Keratinocyte (primary cell): ENCODE measurements at regions not wholly inside any gene's neighbourhood (a gene's known extent, or its start where the extent isn't known, plus 50 kb on each side); places are given as distances from the start of the nearest gene placed in this dataset.

Experiments
- DNase-seq: peaks from one replicate; pipeline ENCODE4 v3.0.0-alpha.2; 2011; ENCODE audit warnings: low read depth, missing footprints, low spot score
- FAIRE-seq: peaks from 2 replicates; lab custom pipeline; 2011; peaks lifted over from hg19 to GRCh38; lab: Jason Lieb, UNC
- H2AFZ ChIP-seq: 2 replicates; pipeline ENCODE4 v1.6.0; 2012; ENCODE audit warnings: low read length, control low read depth, inconsistent platforms; ENCODE audit not compliant: control insufficient read depth
- H3K27ac ChIP-seq: 2 replicates; pipeline ENCODE4 v1.5.1; 2011; ENCODE audit warnings: low read length; ENCODE audit not compliant: control insufficient read depth, insufficient read depth
- H3K27me3 ChIP-seq: 3 replicates; pipeline ENCODE4 v1.6.0; 2011; ENCODE audit warnings: low read length; ENCODE audit not compliant: control insufficient read depth, insufficient read depth; ENCODE audit errors: extremely low read depth
- H3K36me3 ChIP-seq, 2 experiments: 2 replicates in 1 of 2; 3 replicates in 1 of 2; pipeline ENCODE4 v1.5.1; 2011; ENCODE audit warnings: low read length in 2 of 2, mild to moderate bottlenecking in 1 of 2; ENCODE audit not compliant: control insufficient read depth in 2 of 2, insufficient read depth in 2 of 2; ENCODE audit errors: extremely low read depth in 1 of 2
- H3K4me1 ChIP-seq: 3 replicates; pipeline ENCODE4 v1.5.1; 2011; ENCODE audit warnings: low read length; ENCODE audit not compliant: control insufficient read depth, insufficient read depth; ENCODE audit errors: extremely low read depth
- H3K4me2 ChIP-seq: 3 replicates; pipeline ENCODE4 v1.6.0; 2011; ENCODE audit warnings: low read depth, low read length; ENCODE audit not compliant: control insufficient read depth, insufficient read depth; ENCODE audit errors: extremely low read depth
- H3K4me3 ChIP-seq, 3 experiments: fragments of 200-600 bp in 1 of 3; sonication (generic) in 1 of 3; 2 replicates in 2 of 3; 3 replicates in 1 of 3; pipeline ENCODE4 v1.5.1; 2011 to 2016; ENCODE audit warnings: low read length in 3 of 3, mild to moderate bottlenecking in 3 of 3, control low read depth in 2 of 3, inconsistent platforms in 1 of 3, low read depth in 1 of 3, mixed read lengths in 1 of 3, mixed run types in 1 of 3, moderate library complexity in 1 of 3; ENCODE audit not compliant: control insufficient read depth in 2 of 3, insufficient read depth in 2 of 3; ENCODE audit errors: extremely low read depth in 1 of 3
- H3K79me2 ChIP-seq: 2 replicates; pipeline ENCODE4 v1.6.0; 2012; ENCODE audit warnings: low read length; ENCODE audit not compliant: control insufficient read depth, insufficient read depth
- H3K9ac ChIP-seq: 3 replicates; pipeline ENCODE4 v1.6.0; 2011; ENCODE audit warnings: low read length; ENCODE audit not compliant: control insufficient read depth, insufficient read depth; ENCODE audit errors: extremely low read depth
- H3K9me1 ChIP-seq: 3 replicates; pipeline ENCODE4 v1.6.0; 2011; ENCODE audit warnings: low read length; ENCODE audit not compliant: control insufficient read depth, insufficient read depth; ENCODE audit errors: extremely low read depth
- H3K9me3 ChIP-seq: 2 replicates; pipeline ENCODE4 v1.5.1; 2012; ENCODE audit warnings: low read depth, low read length; ENCODE audit not compliant: control insufficient read depth
- H4K20me1 ChIP-seq: 3 replicates; pipeline ENCODE4 v1.6.0; 2011; ENCODE audit warnings: low read length; ENCODE audit not compliant: control insufficient read depth, insufficient read depth; ENCODE audit errors: extremely low read depth
- EZH2 ChIP-seq: IDR thresholded peaks from one replicate; pipeline ENCODE4 v1.6.1; 2012; ENCODE audit warnings: inconsistent platforms, mild to moderate bottlenecking, low read length, moderate library complexity
- dilution Hi-C: fragments of 300-500 bp; cut with MboI; formaldehyde crosslinking; loops from one replicate; pipeline ENCODE4 v1.7.0; 2020; ENCODE audit warnings: low sequenced_read_pairs; ENCODE audit not compliant: extremely low pct_ligation_motif_present
- TF ChIP-seq, protein P1 (sequence below), 3 experiments: IDR thresholded peaks in 1 of 3; conservative IDR thresholded peaks in 1 of 3; optimal IDR thresholded peaks in 1 of 3; 2 replicates in 2 of 3; 3 replicates in 1 of 3; pipeline versions ENCODE3 to v1.5.1; 2011; ENCODE audit warnings: low read length in 3 of 3, mild to moderate bottlenecking in 3 of 3, moderate library complexity in 2 of 3, control low read depth in 1 of 3, inconsistent platforms in 1 of 3; ENCODE audit not compliant: insufficient read depth in 2 of 3; ENCODE audit errors: extremely low read depth in 1 of 3

- FAIRE-seq (no peak), DNase-seq (no peak)
- no peaks in the 10 kb centered on the region for H3K4me1 ChIP-seq
- H3K27me3 ChIP-seq: no peaks in the 10 kb centered on the region
- no peaks in the 10 kb centered on the region for H3K9me3 ChIP-seq
- no peak overlapping the region for H3K27ac ChIP-seq
- H3K9ac ChIP-seq: no peak overlapping the region
- no peak overlapping the region for H3K4me2 ChIP-seq
- no peak overlapping the region for H3K4me3 ChIP-seq
- H2AFZ ChIP-seq: no peak overlapping the region
- H3K36me3 ChIP-seq: no peaks in the 10 kb centered on the region
- dilution Hi-C loops: no loop called here
- H4K20me1 ChIP-seq: no peaks in the 10 kb centered on the region
- no peaks in the 10 kb centered on the region for H3K79me2 ChIP-seq
- no peaks in the 10 kb centered on the region for H3K9me1 ChIP-seq
- TF ChIP-seq, protein P1, sequence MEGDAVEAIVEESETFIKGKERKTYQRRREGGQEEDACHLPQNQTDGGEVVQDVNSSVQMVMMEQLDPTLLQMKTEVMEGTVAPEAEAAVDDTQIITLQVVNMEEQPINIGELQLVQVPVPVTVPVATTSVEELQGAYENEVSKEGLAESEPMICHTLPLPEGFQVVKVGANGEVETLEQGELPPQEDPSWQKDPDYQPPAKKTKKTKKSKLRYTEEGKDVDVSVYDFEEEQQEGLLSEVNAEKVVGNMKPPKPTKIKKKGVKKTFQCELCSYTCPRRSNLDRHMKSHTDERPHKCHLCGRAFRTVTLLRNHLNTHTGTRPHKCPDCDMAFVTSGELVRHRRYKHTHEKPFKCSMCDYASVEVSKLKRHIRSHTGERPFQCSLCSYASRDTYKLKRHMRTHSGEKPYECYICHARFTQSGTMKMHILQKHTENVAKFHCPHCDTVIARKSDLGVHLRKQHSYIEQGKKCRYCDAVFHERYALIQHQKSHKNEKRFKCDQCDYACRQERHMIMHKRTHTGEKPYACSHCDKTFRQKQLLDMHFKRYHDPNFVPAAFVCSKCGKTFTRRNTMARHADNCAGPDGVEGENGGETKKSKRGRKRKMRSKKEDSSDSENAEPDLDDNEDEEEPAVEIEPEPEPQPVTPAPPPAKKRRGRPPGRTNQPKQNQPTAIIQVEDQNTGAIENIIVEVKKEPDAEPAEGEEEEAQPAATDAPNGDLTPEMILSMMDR (optimal IDR thresholded peaks at IDR 0.05 in 1 of 3, IDR thresholded peaks at IDR 0.05 in 1 of 3, conservative IDR thresholded peaks at IDR 0.05 in 1 of 3; ENCODE audit: extremely low read depth in 1 of 3, insufficient read depth in 2 of 3, low read length in 3 of 3): no peak
- no peak for TF ChIP-seq EZH2
Observed at GRCh38 chr15:35208353-35208752, 123.3 kb upstream of the NANOGP8 start.

DNA sequence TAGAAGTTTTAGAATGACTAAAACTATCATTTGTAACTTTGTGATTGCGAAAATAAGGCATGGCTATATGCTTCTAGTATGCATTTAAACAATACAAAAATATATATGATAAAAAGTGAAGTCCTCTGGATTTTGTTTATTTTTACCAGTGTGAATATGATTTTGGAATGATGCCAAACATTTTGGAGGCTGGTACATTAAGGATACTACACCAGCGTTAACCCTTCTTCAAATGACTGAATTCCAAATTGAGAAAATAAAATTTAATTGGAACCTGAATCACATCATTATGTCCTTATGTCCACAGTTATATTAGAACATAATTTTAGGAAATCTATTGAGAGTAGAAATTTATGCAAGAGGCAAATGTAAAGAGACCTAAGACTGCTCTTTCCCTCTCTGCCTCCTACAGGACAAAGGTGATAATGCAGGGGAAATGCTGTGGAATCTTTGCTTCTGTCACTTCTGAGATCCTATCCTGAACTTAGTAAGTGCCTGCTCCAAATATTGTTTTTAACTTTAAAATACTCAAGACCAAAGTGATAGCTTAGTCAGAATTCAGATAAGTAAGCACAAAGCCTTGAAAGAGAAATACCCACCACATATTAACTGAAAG lies 121.1 kb upstream of the NANOGP8 start:
- dilution Hi-C loops: no loop called here
- DNase-seq: no peak
- Histone ChIP-seq H3K4me3 (no peak overlapping the region), H4K20me1 (no peaks in the 10 kb centered on the region), H3K4me1 (no peaks in the 10 kb centered on the region), H3K27me3 (no peaks in the 10 kb centered on the region), H2AFZ (no peak overlapping the region), H3K4me2 (no peak overlapping the region), H3K27ac (no peak overlapping the region), H3K9me1 (no peaks in the 10 kb centered on the region), H3K9me3 (no peaks in the 10 kb centered on the region), H3K36me3 (no peaks in the 10 kb centered on the region), H3K79me2 (no peaks in the 10 kb centered on the region), H3K9ac (no peak overlapping the region)
- no peak for FAIRE-seq
- TF ChIP-seq EZH2: no peak
- TF ChIP-seq, protein P1 (optimal IDR thresholded peaks at IDR 0.05 in 1 of 3, IDR thresholded peaks at IDR 0.05 in 1 of 3, conservative IDR thresholded peaks at IDR 0.05 in 1 of 3; ENCODE audit: extremely low read depth in 1 of 3, insufficient read depth in 2 of 3, low read length in 3 of 3): peak; percentile 36 to 62 (median 59)
